ENCODE measurements at regions not wholly inside any gene's neighbourhood (a gene's known extent, or its start where the extent isn't known, plus 50 kb on each side); places are given as distances from the start of the nearest gene placed in this dataset.

GRCh38 chrX:44039556-44039955 is 66.4 kb upstream of the NDP start:
- no peak overlapping the region for H3K4me2 ChIP-seq (ENCODE audit: extremely low read depth, insufficient read depth, low read length)
- H3K4me1 ChIP-seq (ENCODE audit: control insufficient read depth, extremely low read depth, insufficient read depth, low read length) = no peaks in the 10 kb centered on the region
- TF ChIP-seq EZH2 (IDR thresholded peaks at IDR 0.05; ENCODE audit: low read length, missing control alignments) (no peak), CTCF (conservative IDR thresholded peaks at IDR 0.05 in 1 of 2, IDR thresholded peaks at IDR 0.05 in 1 of 2; ENCODE audit: low read depth in 1 of 2, low read length in 2 of 2) (no peak)
- no peaks in the 10 kb centered on the region for H3K36me3 ChIP-seq (ENCODE audit: control insufficient read depth, insufficient read depth, low read length)
- H3K27me3 ChIP-seq (ENCODE audit: control insufficient read depth, insufficient read depth, low read length) = no peaks in the 10 kb centered on the region
- no peak overlapping the region for H3K9ac ChIP-seq (ENCODE audit: insufficient read depth, low read length)
- H3K4me3 ChIP-seq (replicated peaks in 1 of 4; ENCODE audit: control extremely low read depth in 1 of 4, insufficient read depth in 1 of 4, low read depth in 3 of 4, low read length in 4 of 4) = no peak overlapping the region
- H3K9me3 ChIP-seq (ENCODE audit: control insufficient read depth, insufficient read depth, low read depth, low read length) = no peaks in the 10 kb centered on the region
- no peaks in the 10 kb centered on the region for H4K20me1 ChIP-seq (ENCODE audit: control insufficient read depth, extremely low read depth, insufficient read depth, low read length)
- DNase-seq (ENCODE audit: low read depth in 2 of 2) = no peak
- no peak overlapping the region for H2AFZ ChIP-seq (ENCODE audit: low read length)
- H3K79me2 ChIP-seq (ENCODE audit: control insufficient read depth, insufficient read depth, low read length) = no peaks in the 10 kb centered on the region
- H3K27ac ChIP-seq (ENCODE audit: insufficient read depth, low read length) = no peak overlapping the region

GRCh38 chrX:44036336-44036735 is 63.1 kb upstream of the NDP start:
- no peak for TF ChIP-seq CTCF (conservative IDR thresholded peaks at IDR 0.05 in 1 of 2, IDR thresholded peaks at IDR 0.05 in 1 of 2; ENCODE audit: low read depth in 1 of 2, low read length in 2 of 2)
- H3K79me2 ChIP-seq (ENCODE audit: control insufficient read depth, insufficient read depth, low read length) = no peaks in the 10 kb centered on the region
- H2AFZ ChIP-seq (ENCODE audit: low read length) = no peak overlapping the region
- H3K27ac ChIP-seq (ENCODE audit: insufficient read depth, low read length) = no peak overlapping the region
- no peaks in the 10 kb centered on the region for H3K36me3 ChIP-seq (ENCODE audit: control insufficient read depth, insufficient read depth, low read length)
- peak; percentile 74 to 93 for DNase-seq (ENCODE audit: low read depth in 2 of 2)
- H3K9me3 ChIP-seq (ENCODE audit: control insufficient read depth, insufficient read depth, low read depth, low read length) = no peaks in the 10 kb centered on the region
- peak overlapping the region; percentile 23 for H3K4me2 ChIP-seq (ENCODE audit: extremely low read depth, insufficient read depth, low read length)
- H4K20me1 ChIP-seq (ENCODE audit: control insufficient read depth, extremely low read depth, insufficient read depth, low read length) = no peaks in the 10 kb centered on the region
- H3K4me3 ChIP-seq (replicated peaks in 1 of 4; ENCODE audit: control extremely low read depth in 1 of 4, insufficient read depth in 1 of 4, low read depth in 3 of 4, low read length in 4 of 4) = no peak overlapping the region
- H3K27me3 ChIP-seq (ENCODE audit: control insufficient read depth, insufficient read depth, low read length) = no peaks in the 10 kb centered on the region
- no peaks in the 10 kb centered on the region for H3K4me1 ChIP-seq (ENCODE audit: control insufficient read depth, extremely low read depth, insufficient read depth, low read length)
- no peak overlapping the region for H3K9ac ChIP-seq (ENCODE audit: insufficient read depth, low read length)

GRCh38 chrX:44035571-44035970 is 62.4 kb upstream of the NDP start:
- no peaks in the 10 kb centered on the region for H3K27me3 ChIP-seq (ENCODE audit: control insufficient read depth, insufficient read depth, low read length)
- no peak overlapping the region for H3K4me3 ChIP-seq (replicated peaks in 1 of 4; ENCODE audit: control extremely low read depth in 1 of 4, insufficient read depth in 1 of 4, low read depth in 3 of 4, low read length in 4 of 4)
- TF ChIP-seq CTCF (conservative IDR thresholded peaks at IDR 0.05 in 1 of 2, IDR thresholded peaks at IDR 0.05 in 1 of 2; ENCODE audit: low read depth in 1 of 2, low read length in 2 of 2) (no peak), EZH2 (IDR thresholded peaks at IDR 0.05; ENCODE audit: low read length, missing control alignments) (no peak)
- H3K36me3 ChIP-seq (ENCODE audit: control insufficient read depth, insufficient read depth, low read length) = no peaks in the 10 kb centered on the region
- DNase-seq (ENCODE audit: low read depth in 2 of 2) = peak in 1 of 2 donors; percentile 65
- no peaks in the 10 kb centered on the region for H3K9me3 ChIP-seq (ENCODE audit: control insufficient read depth, insufficient read depth, low read depth, low read length)
- H3K79me2 ChIP-seq (ENCODE audit: control insufficient read depth, insufficient read depth, low read length) = no peaks in the 10 kb centered on the region
- no peak overlapping the region for H3K27ac ChIP-seq (ENCODE audit: insufficient read depth, low read length)
- H4K20me1 ChIP-seq (ENCODE audit: control insufficient read depth, extremely low read depth, insufficient read depth, low read length) = no peaks in the 10 kb centered on the region
- no peaks in the 10 kb centered on the region for H3K4me1 ChIP-seq (ENCODE audit: control insufficient read depth, extremely low read depth, insufficient read depth, low read length)
- H3K4me2 ChIP-seq (ENCODE audit: extremely low read depth, insufficient read depth, low read length) = no peak overlapping the region
- H2AFZ ChIP-seq (ENCODE audit: low read length) = no peak overlapping the region
- no peak overlapping the region for H3K9ac ChIP-seq (ENCODE audit: insufficient read depth, low read length)

Data from fibroblast of lung (primary cell).